ENCODE measurements at regions not wholly inside any gene's neighbourhood (a gene's known extent, or its start where the extent isn't known, plus 50 kb on each side); places are given as distances from the start of the nearest gene placed in this dataset.

- no peak overlapping the region for H3K4me2 ChIP-seq (ENCODE audit: low read depth, low read length)
- H2AFZ ChIP-seq (ENCODE audit: low read length), result no peak overlapping the region
- no peak for ATAC-seq
- WGBS (ENCODE audit: low lambda C conversion rate), result 31% methylated on average over 3 of the region's 3 CpGs
- no peaks in the 10 kb centered on the region for H4K20me1 ChIP-seq (ENCODE audit: insufficient read depth, low read length)
- no peak for FAIRE-seq
- H3K9ac ChIP-seq (ENCODE audit: insufficient read depth, low read depth, low read length), result no peak overlapping the region
- H3K79me2 ChIP-seq (ENCODE audit: insufficient read depth, low read length), result no peaks in the 10 kb centered on the region
- no peaks in the 10 kb centered on the region for H3K36me3 ChIP-seq (replicated peaks in 1 of 2; ENCODE audit: control insufficient read depth in 1 of 2, insufficient read depth in 2 of 2, low read length in 2 of 2)
- in situ Hi-C loops (cut with HindIII; ENCODE audit: extremely low pct_ligation_motif_present, low pct_unique_long_range_greater_than_20kb), result no loop called here
- ChIA-PET CTCF (ENCODE audit: low intra/inter-chr PET ratio, low total read pairs) (no interaction called here), POLR2A (no interaction called here)
- no peaks in the 10 kb centered on the region for H3K4me1 ChIP-seq (ENCODE audit: insufficient read depth, low read length)
- intact Hi-C loops (cut with micrococcal nuclease; ENCODE audit: unreplicated experiment), result no loop called here
- H3K27me3 ChIP-seq (ENCODE audit: control insufficient read depth in 1 of 2, insufficient read depth in 2 of 2, low read length in 2 of 2), result no peaks in the 10 kb centered on the region; a peak in 1 of 5 replicates
- BruUV-seq (replicated peaks), result no TSS peak
- no peaks in the 10 kb centered on the region for H3K9me3 ChIP-seq (ENCODE audit: low read length)
- no peak overlapping the region for H3K4me3 ChIP-seq (replicated peaks in 1 of 3; ENCODE audit: insufficient read depth in 1 of 3, low read depth in 2 of 3, low read length in 3 of 3)
- DNase-seq (ENCODE audit: low spot score), result no peak
- no peak overlapping the region for H3K27ac ChIP-seq (ENCODE audit: extremely low read length, insufficient read depth, low read length)
- TF ChIP-seq ZBTB10 (CRISPR knock-in tag; IDR thresholded peaks at IDR 0.05; ENCODE audit: borderline replicate concordance) (no peak), THRA (CRISPR knock-in tag; IDR thresholded peaks at IDR 0.05; ENCODE audit: borderline replicate concordance) (no peak), MBNL3 (CRISPR knock-in tag; conservative IDR thresholded peaks at IDR 0.05) (no peak), ZNF20 (CRISPR knock-in tag; IDR thresholded peaks at IDR 0.05) (no peak), RFX5 (IDR thresholded peaks at IDR 0.05; ENCODE audit: low read depth, low read length) (no peak), ZNF589 (CRISPR knock-in tag; conservative IDR thresholded peaks at IDR 0.05) (no peak), ZNF772 (CRISPR knock-in tag; IDR thresholded peaks at IDR 0.05) (no peak), SMYD3 (CRISPR knock-in tag; IDR thresholded peaks at IDR 0.05) (no peak), HNRNPUL1 (IDR thresholded peaks at IDR 0.05; ENCODE audit: low read depth, low read length) (no peak), HCFC1 (IDR thresholded peaks at IDR 0.05; ENCODE audit: low read depth, low read length) (no peak)
- TF ChIP-seq, protein P1, sequence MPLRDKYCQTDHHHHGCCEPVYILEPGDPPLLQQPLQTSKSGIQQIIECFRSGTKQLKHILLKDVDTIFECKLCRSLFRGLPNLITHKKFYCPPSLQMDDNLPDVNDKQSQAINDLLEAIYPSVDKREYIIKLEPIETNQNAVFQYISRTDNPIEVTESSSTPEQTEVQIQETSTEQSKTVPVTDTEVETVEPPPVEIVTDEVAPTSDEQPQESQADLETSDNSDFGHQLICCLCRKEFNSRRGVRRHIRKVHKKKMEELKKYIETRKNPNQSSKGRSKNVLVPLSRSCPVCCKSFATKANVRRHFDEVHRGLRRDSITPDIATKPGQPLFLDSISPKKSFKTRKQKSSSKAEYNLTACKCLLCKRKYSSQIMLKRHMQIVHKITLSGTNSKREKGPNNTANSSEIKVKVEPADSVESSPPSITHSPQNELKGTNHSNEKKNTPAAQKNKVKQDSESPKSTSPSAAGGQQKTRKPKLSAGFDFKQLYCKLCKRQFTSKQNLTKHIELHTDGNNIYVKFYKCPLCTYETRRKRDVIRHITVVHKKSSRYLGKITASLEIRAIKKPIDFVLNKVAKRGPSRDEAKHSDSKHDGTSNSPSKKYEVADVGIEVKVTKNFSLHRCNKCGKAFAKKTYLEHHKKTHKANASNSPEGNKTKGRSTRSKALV (CRISPR knock-in tag; IDR thresholded peaks at IDR 0.05), result no peak
- TF ChIP-seq, protein P2, sequence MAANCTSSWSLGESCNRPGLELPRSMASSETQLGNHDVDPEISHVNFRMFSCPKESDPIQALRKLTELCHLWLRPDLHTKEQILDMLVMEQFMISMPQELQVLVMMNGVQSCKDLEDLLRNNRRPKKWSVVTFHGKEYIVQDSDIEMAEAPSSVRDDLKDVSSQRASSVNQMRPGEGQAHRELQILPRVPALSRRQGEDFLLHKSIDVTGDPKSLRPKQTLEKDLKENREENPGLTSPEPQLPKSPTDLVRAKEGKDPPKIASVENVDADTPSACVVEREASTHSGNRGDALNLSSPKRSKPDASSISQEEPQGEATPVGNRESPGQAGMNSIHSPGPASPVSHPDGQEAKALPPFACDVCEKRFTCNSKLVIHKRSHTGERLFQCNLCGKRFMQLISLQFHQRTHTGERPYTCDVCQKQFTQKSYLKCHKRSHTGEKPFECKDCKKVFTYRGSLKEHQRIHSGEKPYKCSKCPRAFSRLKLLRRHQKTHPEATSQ (CRISPR knock-in tag; IDR thresholded peaks at IDR 0.05; ENCODE audit: borderline replicate concordance), result no peak
- TF ChIP-seq, protein P3, sequence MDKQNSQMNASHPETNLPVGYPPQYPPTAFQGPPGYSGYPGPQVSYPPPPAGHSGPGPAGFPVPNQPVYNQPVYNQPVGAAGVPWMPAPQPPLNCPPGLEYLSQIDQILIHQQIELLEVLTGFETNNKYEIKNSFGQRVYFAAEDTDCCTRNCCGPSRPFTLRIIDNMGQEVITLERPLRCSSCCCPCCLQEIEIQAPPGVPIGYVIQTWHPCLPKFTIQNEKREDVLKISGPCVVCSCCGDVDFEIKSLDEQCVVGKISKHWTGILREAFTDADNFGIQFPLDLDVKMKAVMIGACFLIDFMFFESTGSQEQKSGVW (CRISPR knock-in tag; IDR thresholded peaks at IDR 0.05; ENCODE audit: borderline replicate concordance), result no peak
- TF ChIP-seq, protein P4, sequence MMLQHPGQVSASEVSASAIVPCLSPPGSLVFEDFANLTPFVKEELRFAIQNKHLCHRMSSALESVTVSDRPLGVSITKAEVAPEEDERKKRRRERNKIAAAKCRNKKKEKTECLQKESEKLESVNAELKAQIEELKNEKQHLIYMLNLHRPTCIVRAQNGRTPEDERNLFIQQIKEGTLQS (CRISPR knock-in tag; IDR thresholded peaks at IDR 0.05), result no peak
- TF ChIP-seq, protein P5, sequence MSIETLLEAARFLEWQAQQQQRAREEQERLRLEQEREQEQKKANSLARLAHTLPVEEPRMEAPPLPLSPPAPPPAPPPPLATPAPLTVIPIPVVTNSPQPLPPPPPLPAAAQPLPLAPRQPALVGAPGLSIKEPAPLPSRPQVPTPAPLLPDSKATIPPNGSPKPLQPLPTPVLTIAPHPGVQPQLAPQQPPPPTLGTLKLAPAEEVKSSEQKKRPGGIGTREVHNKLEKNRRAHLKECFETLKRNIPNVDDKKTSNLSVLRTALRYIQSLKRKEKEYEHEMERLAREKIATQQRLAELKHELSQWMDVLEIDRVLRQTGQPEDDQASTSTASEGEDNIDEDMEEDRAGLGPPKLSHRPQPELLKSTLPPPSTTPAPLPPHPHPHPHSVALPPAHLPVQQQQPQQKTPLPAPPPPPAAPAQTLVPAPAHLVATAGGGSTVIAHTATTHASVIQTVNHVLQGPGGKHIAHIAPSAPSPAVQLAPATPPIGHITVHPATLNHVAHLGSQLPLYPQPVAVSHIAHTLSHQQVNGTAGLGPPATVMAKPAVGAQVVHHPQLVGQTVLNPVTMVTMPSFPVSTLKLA (IDR thresholded peaks at IDR 0.05), result no peak
Observed at GRCh38 chr3:168696051-168696450, 600.3 kb upstream of the GOLIM4 start.
